Neural crest cell (in vitro differentiated cells): ENCODE measurements at regions not wholly inside any gene's neighbourhood (a gene's known extent, or its start where the extent isn't known, plus 50 kb on each side); places are given as distances from the start of the nearest gene placed in this dataset.

Source experiments
- DNase-seq: peaks from one replicate; pipeline ENCODE4 v3.0.0; 2021; ENCODE audit warnings: low read depth, mixed read lengths, low spot score
- H3K27ac Mint-ChIP-seq: one replicate; pipeline ENCODE4 v1.8.0; 2021; ENCODE audit warnings: mild to moderate bottlenecking, mixed read lengths; ENCODE audit not compliant: unreplicated experiment
- H3K27me3 Mint-ChIP-seq: 2 replicates; pipeline ENCODE4 v1.8.0; 2021; ENCODE audit warnings: low read depth, mild to moderate bottlenecking, mixed read lengths
- H3K36me3 Mint-ChIP-seq: 2 replicates; pipeline ENCODE4 v1.8.0; 2021; ENCODE audit warnings: low read depth, mild to moderate bottlenecking, mixed read lengths
- H3K4me1 Mint-ChIP-seq: 2 replicates; pipeline ENCODE4 v1.8.0; 2021; ENCODE audit warnings: mixed read lengths
- H3K4me3 Mint-ChIP-seq: one replicate; pipeline ENCODE4 v1.8.0; 2021; ENCODE audit warnings: mild to moderate bottlenecking, mixed read lengths
- H3K9me3 Mint-ChIP-seq: 2 replicates; pipeline ENCODE4 v1.8.0; 2021; ENCODE audit warnings: mixed read lengths
- CTCF ChIP-seq: fragments of 200-600 bp; sonication (generic); conservative IDR thresholded peaks from 2 replicates; pipeline ENCODE4 v1.5.0; 2021; ENCODE audit warnings: antibody characterized with exemption, mild to moderate bottlenecking

GRCh38 chr7:25399000-25399750, 170.9 kb upstream of the NPVF start:
- no peak for TF ChIP-seq CTCF
- DNase-seq, result no peak
- no peaks in the 10 kb centered on the region for H3K9me3 Mint-ChIP-seq
- no peaks in the 10 kb centered on the region for H3K4me1 Mint-ChIP-seq
- no peaks in the 10 kb centered on the region for H3K27me3 Mint-ChIP-seq
- no peak overlapping the region for H3K4me3 Mint-ChIP-seq
- H3K27ac Mint-ChIP-seq, result no peak overlapping the region
- no peaks in the 10 kb centered on the region for H3K36me3 Mint-ChIP-seq

GRCh38 chr7:25402532-25402931, 174.2 kb upstream of the NPVF start:
- Mint-ChIP-seq H3K27ac (no peak overlapping the region), H3K4me3 (no peak overlapping the region), H3K36me3 (no peaks in the 10 kb centered on the region), H3K27me3 (no peaks in the 10 kb centered on the region), H3K9me3 (no peaks in the 10 kb centered on the region), H3K4me1 (peaks cover 7% of the 10 kb centered on the region)
- TF ChIP-seq CTCF, result no peak
- no peak for DNase-seq

- TF ChIP-seq CTCF, result no peak
- Mint-ChIP-seq H3K27ac (no peak overlapping the region), H3K27me3 (no peaks in the 10 kb centered on the region), H3K9me3 (no peaks in the 10 kb centered on the region), H3K36me3 (no peaks in the 10 kb centered on the region), H3K4me3 (no peak overlapping the region), H3K4me1 (peaks cover 35% of the 10 kb centered on the region)
- DNase-seq, result no peak
These were observed 177.4 kb upstream of the NPVF start for GRCh38 chr7:25405736-25406135.

GRCh38 chr7:25407053-25407452, 178.8 kb upstream of the NPVF start:
- Mint-ChIP-seq H3K4me1 (peaks cover 35% of the 10 kb centered on the region), H3K4me3 (no peak overlapping the region), H3K36me3 (no peaks in the 10 kb centered on the region), H3K9me3 (no peaks in the 10 kb centered on the region), H3K27me3 (no peaks in the 10 kb centered on the region), H3K27ac (no peak overlapping the region)
- no peak for TF ChIP-seq CTCF
- no peak for DNase-seq

- Mint-ChIP-seq H3K36me3 (no peaks in the 10 kb centered on the region), H3K27me3 (no peaks in the 10 kb centered on the region), H3K27ac (no peak overlapping the region), H3K4me1 (peaks cover 35% of the 10 kb centered on the region), H3K4me3 (no peak overlapping the region), H3K9me3 (no peaks in the 10 kb centered on the region)
- no peak for DNase-seq
- no peak for TF ChIP-seq CTCF
These were observed 179.9 kb upstream of the NPVF start for GRCh38 chr7:25408012-25408687.
